ENCODE measurements at regions not wholly inside any gene's neighbourhood (a gene's known extent, or its start where the extent isn't known, plus 50 kb on each side); places are given as distances from the start of the nearest gene placed in this dataset.

DNA sequence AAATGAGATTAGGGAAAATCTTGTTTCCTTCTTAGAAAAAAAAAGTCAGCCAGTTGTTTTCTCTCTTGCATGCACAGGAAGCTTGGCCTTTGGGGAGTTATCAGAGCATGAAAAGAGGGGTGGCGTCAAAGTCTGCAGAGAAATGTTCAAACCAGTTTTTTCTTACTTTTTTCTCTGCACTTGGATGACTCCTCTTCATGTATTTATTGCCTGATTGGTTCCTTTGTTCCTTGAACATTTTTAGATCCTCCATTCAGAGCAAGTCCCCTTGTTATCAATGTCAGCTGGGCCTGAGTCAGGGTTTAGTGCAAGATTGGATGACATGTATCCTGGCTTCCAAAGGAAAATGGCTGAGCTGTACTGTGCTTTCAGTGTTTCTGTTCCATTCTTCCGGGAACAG, 392.6 kb upstream of the BRINP1 start:
- H3K27ac ChIP-seq = no peak overlapping the region
- no peak for TF ChIP-seq POLR2A (IDR thresholded peaks at IDR 0.05)
- TF ChIP-seq, protein P1, sequence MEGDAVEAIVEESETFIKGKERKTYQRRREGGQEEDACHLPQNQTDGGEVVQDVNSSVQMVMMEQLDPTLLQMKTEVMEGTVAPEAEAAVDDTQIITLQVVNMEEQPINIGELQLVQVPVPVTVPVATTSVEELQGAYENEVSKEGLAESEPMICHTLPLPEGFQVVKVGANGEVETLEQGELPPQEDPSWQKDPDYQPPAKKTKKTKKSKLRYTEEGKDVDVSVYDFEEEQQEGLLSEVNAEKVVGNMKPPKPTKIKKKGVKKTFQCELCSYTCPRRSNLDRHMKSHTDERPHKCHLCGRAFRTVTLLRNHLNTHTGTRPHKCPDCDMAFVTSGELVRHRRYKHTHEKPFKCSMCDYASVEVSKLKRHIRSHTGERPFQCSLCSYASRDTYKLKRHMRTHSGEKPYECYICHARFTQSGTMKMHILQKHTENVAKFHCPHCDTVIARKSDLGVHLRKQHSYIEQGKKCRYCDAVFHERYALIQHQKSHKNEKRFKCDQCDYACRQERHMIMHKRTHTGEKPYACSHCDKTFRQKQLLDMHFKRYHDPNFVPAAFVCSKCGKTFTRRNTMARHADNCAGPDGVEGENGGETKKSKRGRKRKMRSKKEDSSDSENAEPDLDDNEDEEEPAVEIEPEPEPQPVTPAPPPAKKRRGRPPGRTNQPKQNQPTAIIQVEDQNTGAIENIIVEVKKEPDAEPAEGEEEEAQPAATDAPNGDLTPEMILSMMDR (IDR thresholded peaks at IDR 0.05) = no peak
- H3K9me3 ChIP-seq (replicated peaks in 1 of 3) = no peaks in the 10 kb centered on the region
- no peaks in the 10 kb centered on the region for H3K36me3 ChIP-seq (replicated peaks in 1 of 2)
- H3K27me3 ChIP-seq = peaks cover 5% of the 10 kb centered on the region
- intact Hi-C loops (cut with DNase I) = no loop called here
- 66 to 78% (median 72%) methylated on average over 2 of the region's 2 CpGs for whole genome bisulfite sequencing, 4 donors
- no peak for DNase-seq
- no peaks in the 10 kb centered on the region for H3K4me1 ChIP-seq (replicated peaks in 1 of 2)
- no peak overlapping the region for H3K4me3 ChIP-seq

DNA sequence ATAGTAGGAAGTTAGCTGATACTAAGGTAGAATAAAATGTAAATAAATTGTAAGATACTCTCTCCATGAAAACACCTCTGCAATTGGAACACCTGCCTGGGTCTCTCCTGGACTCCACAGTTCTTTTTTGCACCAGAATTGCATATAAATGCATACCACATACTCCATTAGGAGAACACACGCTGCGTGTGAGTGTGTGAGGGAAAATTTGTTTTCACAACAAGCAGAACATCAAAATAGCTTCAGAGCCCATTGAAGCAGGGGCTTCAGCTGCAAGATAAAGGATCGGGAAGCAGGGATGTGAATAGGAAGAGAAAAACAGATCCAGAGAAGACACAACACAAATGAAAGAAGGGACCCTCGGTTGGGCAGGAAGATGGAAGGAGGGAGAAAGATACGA, 389.8 kb upstream of the BRINP1 start:
- Histone ChIP-seq H3K4me3 (no peak overlapping the region), H3K9me3 (replicated peaks in 1 of 3) (no peaks in the 10 kb centered on the region), H3K27ac (no peak overlapping the region), H3K4me1 (replicated peaks in 1 of 2) (no peaks in the 10 kb centered on the region), H3K36me3 (replicated peaks in 1 of 2) (no peaks in the 10 kb centered on the region), H3K27me3 (no peaks in the 10 kb centered on the region)
- DNase-seq = no peak
- WGBS, 4 donors = 36 to 53% (median 45%) methylated on average over 5 of the region's 5 CpGs
- intact Hi-C loops (cut with DNase I) = no loop called here
- TF ChIP-seq, protein P1 (IDR thresholded peaks at IDR 0.05) = no peak
- TF ChIP-seq POLR2A (IDR thresholded peaks at IDR 0.05) = no peak

DNA sequence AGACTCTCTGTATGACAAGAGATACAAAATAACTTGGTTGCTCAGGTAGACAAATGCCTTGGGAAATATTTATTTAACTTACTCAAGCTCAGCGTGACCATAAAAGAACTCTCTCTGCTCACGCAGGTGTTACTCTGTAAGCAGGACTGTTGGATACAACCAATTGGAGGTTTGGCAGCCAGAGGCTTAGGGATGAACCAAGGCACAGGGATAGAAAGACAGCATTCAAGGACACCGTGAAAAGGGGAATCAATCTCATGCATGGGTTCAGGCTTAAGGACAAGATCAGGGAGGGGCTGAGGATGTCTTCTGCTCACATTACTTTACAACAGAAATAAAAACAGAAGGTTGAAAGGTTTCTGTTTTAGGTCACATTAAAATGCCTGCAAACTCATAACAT, 389.0 kb upstream of the BRINP1 start:
- no peaks in the 10 kb centered on the region for H3K4me1 ChIP-seq (replicated peaks in 1 of 2)
- no peak for DNase-seq
- no peaks in the 10 kb centered on the region for H3K36me3 ChIP-seq (replicated peaks in 1 of 2)
- no peak overlapping the region for H3K27ac ChIP-seq
- H3K4me3 ChIP-seq = no peak overlapping the region
- H3K27me3 ChIP-seq = no peaks in the 10 kb centered on the region
- intact Hi-C loops (cut with DNase I) = no loop called here
- TF ChIP-seq, protein P1 (IDR thresholded peaks at IDR 0.05) = no peak
- TF ChIP-seq POLR2A (IDR thresholded peaks at IDR 0.05) = no peak
- no peaks in the 10 kb centered on the region for H3K9me3 ChIP-seq (replicated peaks in 1 of 3)
- WGBS, 4 donors = 39 to 53% (median 43%) methylated on average over 3 of the region's 3 CpGs

DNA sequence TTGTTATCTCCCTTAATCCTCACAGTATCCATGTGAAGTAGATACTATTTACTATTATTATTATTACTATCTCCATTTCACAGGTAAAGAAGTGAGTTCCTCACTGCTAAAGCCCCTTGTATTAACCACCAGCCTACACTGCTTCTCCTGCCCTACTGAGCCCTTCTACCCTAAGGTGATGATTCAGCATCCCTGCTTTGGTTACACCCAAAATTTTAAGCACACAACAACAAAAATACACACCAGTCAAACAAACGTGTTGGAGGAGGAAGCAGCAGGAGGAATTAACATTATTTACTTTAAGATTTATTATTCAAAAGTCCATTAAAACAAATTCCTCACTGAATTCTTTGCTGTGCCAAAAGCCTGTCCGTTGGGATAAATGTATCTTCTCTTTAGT, 370.2 kb upstream of the BRINP1 start:
- intact Hi-C loops (cut with DNase I) = no loop called here

More for the DNA sequence above, 370.2 kb upstream of the BRINP1 start:
- 34 to 49% (median 39%) methylated on average over 2 of the region's 2 CpGs for WGBS, 4 donors
- Histone ChIP-seq H3K27ac (no peak overlapping the region), H3K9me3 (replicated peaks in 1 of 3) (no peaks in the 10 kb centered on the region), H3K27me3 (no peaks in the 10 kb centered on the region), H3K36me3 (replicated peaks in 1 of 2) (no peaks in the 10 kb centered on the region), H3K4me1 (replicated peaks in 1 of 2) (no peaks in the 10 kb centered on the region), H3K4me3 (no peak overlapping the region)
- TF ChIP-seq POLR2A (IDR thresholded peaks at IDR 0.05) = no peak
- TF ChIP-seq, protein P1 (IDR thresholded peaks at IDR 0.05) = no peak
- DNase-seq = no peak
